ENCODE measurements at regions not wholly inside any gene's neighbourhood (a gene's known extent, or its start where the extent isn't known, plus 50 kb on each side); places are given as distances from the start of the nearest gene placed in this dataset.
A peak's percentile ranks its signal among the peaks of the same experiment; 100 is the strongest.
"Not testable (repeated sequence)": the region's sequence is repeated elsewhere in the genome, so short reads cannot be mapped to it uniquely, and the experiment has no call there.

GRCh38 chr17:13140750-13141149 is 122.9 kb upstream of the ELAC2 start:
- no peak for DNase-seq

GRCh38 chr17:13135506-13135905 is 117.7 kb upstream of the ELAC2 start:
- no peak for DNase-seq

GRCh38 chr17:13134076-13134475 is 116.2 kb upstream of the ELAC2 start:
- no peak for DNase-seq

- no peak for DNase-seq
These were observed 113.4 kb upstream of the ELAC2 start for GRCh38 chr17:13131225-13131624.

GRCh38 chr17:13129356-13129755 is 111.5 kb upstream of the ELAC2 start:
- DNase-seq = no peak

GRCh38 chr17:13128676-13129075 is 110.8 kb upstream of the ELAC2 start:
- DNase-seq = no peak

- DNase-seq = no peak
These were observed 110.2 kb upstream of the ELAC2 start for GRCh38 chr17:13127921-13128602.

GRCh38 chr17:13120864-13121263 is 103.0 kb upstream of the ELAC2 start:
- no peak for DNase-seq

- no peak for DNase-seq
These were observed 100.5 kb upstream of the ELAC2 start for GRCh38 chr17:13118311-13118710.

- no peak for DNase-seq
These were observed 99.8 kb upstream of the ELAC2 start for GRCh38 chr17:13117616-13118015.

GRCh38 chr17:13114601-13115031 is 96.8 kb upstream of the ELAC2 start:
- peak; percentile 12 for DNase-seq

- DNase-seq = no peak
These were observed 96.1 kb upstream of the ELAC2 start for GRCh38 chr17:13113821-13114525.

GRCh38 chr17:13107676-13108235 is 89.9 kb upstream of the ELAC2 start:
- no peak for DNase-seq

- no peak for DNase-seq
These were observed 88.3 kb upstream of the ELAC2 start for GRCh38 chr17:13106171-13106570.

- no peak for DNase-seq
These were observed 86.7 kb upstream of the ELAC2 start for GRCh38 chr17:13104576-13104975.

GRCh38 chr17:13102477-13102876 is 84.7 kb upstream of the ELAC2 start:
- no peak for DNase-seq

GRCh38 chr17:13099926-13100325 is 82.1 kb upstream of the ELAC2 start:
- no peak for DNase-seq

GRCh38 chr17:13099089-13099735 is 81.4 kb upstream of the ELAC2 start:
- no peak for DNase-seq

GRCh38 chr17:13096291-13096690 is 78.5 kb upstream of the ELAC2 start:
- no peak for DNase-seq

- not testable (repeated sequence) for DNase-seq
These were observed 74.2 kb upstream of the ELAC2 start for GRCh38 chr17:13092010-13092409.

- DNase-seq = no peak
These were observed 70.8 kb upstream of the ELAC2 start for GRCh38 chr17:13088666-13089065.

- no peak for DNase-seq
These were observed 70.0 kb upstream of the ELAC2 start for GRCh38 chr17:13087802-13088201.
